ENCODE measurements at regions not wholly inside any gene's neighbourhood (a gene's known extent, or its start where the extent isn't known, plus 50 kb on each side); places are given as distances from the start of the nearest gene placed in this dataset.

DNA sequence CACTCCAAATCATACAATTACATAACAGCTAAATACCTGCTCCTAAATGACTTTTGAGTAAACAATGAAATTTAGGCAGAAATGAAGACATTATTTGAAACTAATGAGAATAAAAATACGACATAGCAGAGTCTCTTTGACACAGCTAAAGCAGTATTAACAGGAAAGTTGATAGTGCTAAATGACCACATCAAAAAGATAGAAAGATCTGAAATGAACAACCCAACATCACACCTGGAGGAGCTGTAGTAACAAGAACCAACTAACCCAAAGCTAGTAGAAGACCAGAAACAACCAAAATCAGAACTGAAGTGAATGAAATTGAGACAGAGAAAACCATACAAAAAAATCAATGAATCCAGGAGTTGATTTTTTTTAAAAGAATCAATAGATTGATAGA is 257.8 kb downstream of the ARAP2 start:
- no peak overlapping the region for H3K27ac ChIP-seq
- TF ChIP-seq POLR2AphosphoS5 (IDR thresholded peaks at IDR 0.05) (no peak), POLR2A (IDR thresholded peaks at IDR 0.05) (no peak)
- TF ChIP-seq, protein P1, sequence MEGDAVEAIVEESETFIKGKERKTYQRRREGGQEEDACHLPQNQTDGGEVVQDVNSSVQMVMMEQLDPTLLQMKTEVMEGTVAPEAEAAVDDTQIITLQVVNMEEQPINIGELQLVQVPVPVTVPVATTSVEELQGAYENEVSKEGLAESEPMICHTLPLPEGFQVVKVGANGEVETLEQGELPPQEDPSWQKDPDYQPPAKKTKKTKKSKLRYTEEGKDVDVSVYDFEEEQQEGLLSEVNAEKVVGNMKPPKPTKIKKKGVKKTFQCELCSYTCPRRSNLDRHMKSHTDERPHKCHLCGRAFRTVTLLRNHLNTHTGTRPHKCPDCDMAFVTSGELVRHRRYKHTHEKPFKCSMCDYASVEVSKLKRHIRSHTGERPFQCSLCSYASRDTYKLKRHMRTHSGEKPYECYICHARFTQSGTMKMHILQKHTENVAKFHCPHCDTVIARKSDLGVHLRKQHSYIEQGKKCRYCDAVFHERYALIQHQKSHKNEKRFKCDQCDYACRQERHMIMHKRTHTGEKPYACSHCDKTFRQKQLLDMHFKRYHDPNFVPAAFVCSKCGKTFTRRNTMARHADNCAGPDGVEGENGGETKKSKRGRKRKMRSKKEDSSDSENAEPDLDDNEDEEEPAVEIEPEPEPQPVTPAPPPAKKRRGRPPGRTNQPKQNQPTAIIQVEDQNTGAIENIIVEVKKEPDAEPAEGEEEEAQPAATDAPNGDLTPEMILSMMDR (IDR thresholded peaks at IDR 0.05) = no peak
- no peak overlapping the region for H3K4me3 ChIP-seq
- H3K4me1 ChIP-seq = no peaks in the 10 kb centered on the region
- intact Hi-C loops (cut with DNase I; ENCODE audit: low total_unique reads) = no loop called here
- H3K9me3 ChIP-seq = peaks cover 0 to 12% of the 10 kb centered on the region in 2 donors
- no peaks in the 10 kb centered on the region for H3K36me3 ChIP-seq
- H3K27me3 ChIP-seq = no peaks in the 10 kb centered on the region
- no peak for DNase-seq (ENCODE audit: low spot score in 2 of 2)

DNA sequence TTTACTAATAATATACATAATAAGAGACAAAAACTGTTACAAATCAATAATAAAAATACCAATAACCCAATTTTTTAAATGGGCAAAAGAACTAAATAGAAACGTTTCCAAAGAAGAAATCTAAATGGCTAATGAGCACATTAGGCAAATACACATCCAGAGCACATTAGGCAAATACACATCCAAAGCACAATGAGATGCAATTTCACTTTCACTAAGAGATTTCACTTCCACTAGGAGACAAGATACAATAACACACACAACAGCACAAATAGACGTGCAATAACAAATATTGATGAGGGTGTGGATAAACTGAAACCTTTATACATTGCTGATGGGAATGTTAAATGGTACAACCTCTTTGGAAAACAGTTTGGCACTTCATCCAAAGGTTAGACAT is 250.7 kb downstream of the ARAP2 start:
- TF ChIP-seq POLR2A (IDR thresholded peaks at IDR 0.05) (no peak), POLR2AphosphoS5 (IDR thresholded peaks at IDR 0.05) (no peak)
- TF ChIP-seq, protein P1 (IDR thresholded peaks at IDR 0.05) = no peak
- no peak overlapping the region for H3K4me3 ChIP-seq
- intact Hi-C loops (cut with DNase I; ENCODE audit: low total_unique reads) = no loop called here
- H3K27me3 ChIP-seq = no peaks in the 10 kb centered on the region
- no peaks in the 10 kb centered on the region for H3K36me3 ChIP-seq
- no peak for DNase-seq (ENCODE audit: low spot score in 2 of 2)
- H3K9me3 ChIP-seq = peaks cover 0 to 1% of the 10 kb centered on the region in 2 donors
- no peak overlapping the region for H3K27ac ChIP-seq
- no peaks in the 10 kb centered on the region for H3K4me1 ChIP-seq

DNA sequence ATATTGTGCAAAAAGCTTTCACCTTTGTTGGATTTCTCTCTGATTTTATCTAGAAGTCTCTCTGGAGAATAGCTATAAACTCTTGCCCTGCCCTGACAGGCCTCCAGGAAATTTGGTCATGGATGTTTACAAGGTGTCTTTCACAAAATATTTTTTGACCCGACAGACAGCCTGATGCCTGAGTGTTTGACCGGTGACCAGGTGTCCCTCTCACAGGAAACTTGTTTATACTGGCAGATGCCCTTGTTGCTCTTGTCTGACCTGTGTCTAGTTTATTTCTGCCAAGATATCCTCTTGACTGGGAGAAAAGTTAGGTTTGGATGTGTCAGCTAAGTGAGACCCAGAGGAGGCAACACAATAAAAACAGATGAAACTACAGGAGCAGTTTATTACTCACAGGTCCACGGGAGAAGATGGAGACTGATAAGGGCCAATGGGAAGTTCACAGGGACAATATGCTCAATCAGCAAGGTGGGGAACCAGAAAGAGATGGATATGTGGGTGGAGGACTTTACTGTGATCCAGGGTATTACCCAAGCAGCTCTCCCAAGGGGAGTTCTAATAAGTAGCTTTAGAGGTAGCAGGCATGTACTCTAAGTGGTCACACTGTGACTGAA is 243.3 kb downstream of the ARAP2 start:
- no peak for DNase-seq (ENCODE audit: low spot score in 2 of 2)
- Histone ChIP-seq H3K4me3 (no peak overlapping the region), H3K9me3 (no peaks in the 10 kb centered on the region), H3K4me1 (no peaks in the 10 kb centered on the region), H3K27me3 (no peaks in the 10 kb centered on the region), H3K27ac (no peak overlapping the region), H3K36me3 (no peaks in the 10 kb centered on the region)
- TF ChIP-seq POLR2AphosphoS5 (IDR thresholded peaks at IDR 0.05) (no peak), POLR2A (IDR thresholded peaks at IDR 0.05) (no peak)
- TF ChIP-seq, protein P1 (IDR thresholded peaks at IDR 0.05) = no peak
- intact Hi-C loops (cut with DNase I; ENCODE audit: low total_unique reads) = no loop called here

DNA sequence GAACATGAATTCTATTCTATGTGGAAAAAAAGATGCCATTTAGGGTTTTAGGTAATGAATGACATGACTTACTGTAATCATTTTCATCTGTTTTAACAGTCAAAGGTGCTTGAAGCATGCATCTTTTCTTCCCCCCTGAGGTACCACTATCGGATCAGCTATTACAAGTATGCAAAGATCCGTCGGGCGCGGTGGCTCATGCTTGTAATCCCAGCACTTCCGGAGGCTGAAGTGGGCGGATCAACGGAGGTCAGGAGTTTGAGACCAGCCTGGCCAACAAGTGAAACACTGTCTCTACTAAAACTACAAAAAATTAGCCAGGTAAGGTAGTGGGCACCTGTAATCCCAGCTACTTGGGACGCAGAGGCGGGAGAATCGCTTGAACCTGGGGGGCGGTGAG is 241.3 kb downstream of the ARAP2 start:
- no peak overlapping the region for H3K27ac ChIP-seq
- TF ChIP-seq POLR2AphosphoS5 (IDR thresholded peaks at IDR 0.05) = no peak
- H3K36me3 ChIP-seq = no peaks in the 10 kb centered on the region
- DNase-seq (ENCODE audit: low spot score in 2 of 2) = no peak
- no peak overlapping the region for H3K4me3 ChIP-seq
- H3K27me3 ChIP-seq = no peaks in the 10 kb centered on the region
- no peaks in the 10 kb centered on the region for H3K4me1 ChIP-seq
- intact Hi-C loops (cut with DNase I; ENCODE audit: low total_unique reads) = no loop called here
- no peaks in the 10 kb centered on the region for H3K9me3 ChIP-seq

DNA sequence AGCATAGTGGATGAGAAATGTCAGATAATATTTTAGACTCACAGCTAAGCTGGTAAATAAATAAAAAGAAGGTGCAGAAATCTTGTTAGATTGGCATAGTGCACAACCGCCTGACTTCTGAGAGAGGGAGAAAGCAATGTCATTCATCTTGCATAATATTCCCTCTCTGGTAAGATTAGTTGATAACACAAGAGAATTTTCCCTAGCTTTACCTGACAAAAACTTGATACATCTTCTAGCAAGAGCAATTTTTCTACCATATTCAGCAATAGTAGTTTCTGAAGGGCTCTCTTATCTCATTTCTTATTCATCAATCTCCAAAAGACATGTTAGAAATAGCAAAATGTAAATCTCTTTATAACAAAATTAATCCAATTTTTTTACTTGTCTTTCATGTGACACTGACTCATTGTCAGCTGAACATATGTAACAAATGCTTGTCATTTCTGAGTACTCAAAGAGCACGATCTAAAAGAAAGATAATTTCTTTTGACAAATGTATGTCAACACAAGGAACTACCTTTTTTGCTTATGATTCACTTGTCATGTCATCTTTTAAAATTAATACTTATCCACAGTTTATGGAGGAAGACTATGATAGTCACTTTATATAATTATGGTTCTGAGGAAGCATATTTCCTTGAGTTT is 240.0 kb downstream of the ARAP2 start:
- H3K27me3 ChIP-seq = no peaks in the 10 kb centered on the region
- intact Hi-C loops (cut with DNase I; ENCODE audit: low total_unique reads) = no loop called here
- no peak for DNase-seq (ENCODE audit: low spot score in 2 of 2)

More for the DNA sequence above, 240.0 kb downstream of the ARAP2 start:
- Histone ChIP-seq H3K27ac (no peak overlapping the region), H3K4me1 (no peaks in the 10 kb centered on the region), H3K9me3 (no peaks in the 10 kb centered on the region), H3K36me3 (no peaks in the 10 kb centered on the region), H3K4me3 (no peak overlapping the region)
- TF ChIP-seq, protein P1 (IDR thresholded peaks at IDR 0.05) = no peak
- TF ChIP-seq POLR2AphosphoS5 (IDR thresholded peaks at IDR 0.05) (no peak), POLR2A (IDR thresholded peaks at IDR 0.05) (no peak)
